DOHH2 (cell line): ENCODE measurements at regions not wholly inside any gene's neighbourhood (a gene's known extent, or its start where the extent isn't known, plus 50 kb on each side); places are given as distances from the start of the nearest gene placed in this dataset.

Source experiments
- EZH2phosphoT487 ChIP-seq: fragments of 200-600 bp; sonication (generic); IDR thresholded peaks from 2 replicates; pipeline ENCODE4 v1.6.1; 2017; ENCODE audit warnings: borderline replicate concordance, mild to moderate bottlenecking, antibody characterized with exemption, low read length, moderate library complexity, mixed read lengths
- TF ChIP-seq, protein P1 (sequence below): fragments of 200-600 bp; sonication (generic); IDR thresholded peaks from one replicate; pipeline ENCODE4 v1.5.1; 2014; ENCODE audit warnings: antibody characterized with exemption, mild to moderate bottlenecking, low read depth, low read length; ENCODE audit not compliant: poor library complexity, severe bottlenecking

DNA sequence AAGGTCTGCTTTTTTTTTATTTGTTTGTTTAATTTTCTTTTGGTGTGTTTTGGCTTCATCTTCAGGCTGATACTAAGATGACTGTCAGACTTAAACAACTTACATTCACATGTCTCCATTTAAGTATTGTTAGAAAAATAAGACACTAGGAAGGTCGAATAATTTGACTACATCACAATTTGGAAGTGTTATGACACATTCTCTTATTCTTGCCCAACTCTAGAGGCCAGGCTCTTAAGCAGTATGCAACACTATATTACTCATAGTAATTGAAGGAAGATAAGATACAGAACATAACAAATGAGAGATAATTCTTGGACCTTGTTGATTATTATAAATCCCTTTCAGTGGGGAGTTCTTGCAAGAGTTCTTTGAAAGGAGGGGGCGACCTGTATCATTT is 295.3 kb upstream of the COL3A1 start:
- TF ChIP-seq, protein P1, sequence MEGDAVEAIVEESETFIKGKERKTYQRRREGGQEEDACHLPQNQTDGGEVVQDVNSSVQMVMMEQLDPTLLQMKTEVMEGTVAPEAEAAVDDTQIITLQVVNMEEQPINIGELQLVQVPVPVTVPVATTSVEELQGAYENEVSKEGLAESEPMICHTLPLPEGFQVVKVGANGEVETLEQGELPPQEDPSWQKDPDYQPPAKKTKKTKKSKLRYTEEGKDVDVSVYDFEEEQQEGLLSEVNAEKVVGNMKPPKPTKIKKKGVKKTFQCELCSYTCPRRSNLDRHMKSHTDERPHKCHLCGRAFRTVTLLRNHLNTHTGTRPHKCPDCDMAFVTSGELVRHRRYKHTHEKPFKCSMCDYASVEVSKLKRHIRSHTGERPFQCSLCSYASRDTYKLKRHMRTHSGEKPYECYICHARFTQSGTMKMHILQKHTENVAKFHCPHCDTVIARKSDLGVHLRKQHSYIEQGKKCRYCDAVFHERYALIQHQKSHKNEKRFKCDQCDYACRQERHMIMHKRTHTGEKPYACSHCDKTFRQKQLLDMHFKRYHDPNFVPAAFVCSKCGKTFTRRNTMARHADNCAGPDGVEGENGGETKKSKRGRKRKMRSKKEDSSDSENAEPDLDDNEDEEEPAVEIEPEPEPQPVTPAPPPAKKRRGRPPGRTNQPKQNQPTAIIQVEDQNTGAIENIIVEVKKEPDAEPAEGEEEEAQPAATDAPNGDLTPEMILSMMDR = no peak
- TF ChIP-seq EZH2phosphoT487 = no peak
